ENCODE measurements at regions not wholly inside any gene's neighbourhood (a gene's known extent, or its start where the extent isn't known, plus 50 kb on each side); places are given as distances from the start of the nearest gene placed in this dataset.

GRCh38 chr1:224486801-224487583 is 52.4 kb upstream of the WDR26 start:
- no peak for DNase-seq (ENCODE audit: low read depth)

GRCh38 chr1:224488806-224489499 is 54.4 kb upstream of the WDR26 start:
- DNase-seq (ENCODE audit: low read depth), result no peak

DNA sequence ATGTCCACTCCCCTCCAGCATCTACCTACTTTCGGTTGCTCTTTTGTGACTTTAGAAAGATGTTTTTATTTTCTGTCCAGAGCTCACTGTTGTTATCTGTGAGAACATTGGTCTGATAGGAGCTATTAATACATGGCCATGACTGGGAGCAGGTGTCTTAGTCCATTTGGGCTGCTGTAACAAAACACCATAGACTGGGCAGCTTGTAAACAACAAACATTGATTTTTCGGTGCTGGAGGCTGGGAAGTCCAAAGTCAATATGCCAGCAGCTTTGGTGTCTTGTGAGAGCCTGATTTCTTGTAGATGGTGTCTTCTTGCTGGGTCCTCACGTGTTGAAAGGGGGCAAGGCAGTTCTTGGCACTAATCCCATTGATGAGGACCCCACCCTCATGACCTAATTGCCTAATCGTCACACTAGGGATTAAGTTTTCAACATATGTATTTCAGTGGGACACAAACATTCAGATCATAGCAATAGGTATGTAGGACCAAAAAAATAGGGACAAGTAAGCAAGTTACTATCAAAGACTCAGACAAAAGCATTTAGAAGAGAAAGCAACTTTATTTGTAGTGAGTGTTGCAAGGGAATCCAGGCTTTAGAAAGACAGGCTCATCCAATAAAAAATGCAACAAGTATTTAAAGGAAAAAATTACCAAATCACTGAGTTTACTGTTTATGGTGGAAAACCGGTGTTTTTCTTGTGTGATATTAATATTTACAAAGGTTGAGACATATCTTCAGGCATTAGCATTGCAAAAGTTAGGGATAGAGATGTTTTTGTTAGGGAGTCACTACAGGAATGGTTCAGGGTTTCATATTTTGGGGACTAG is 55.2 kb upstream of the WDR26 start:
- DNase-seq (ENCODE audit: low read depth), result no peak

- no peak for DNase-seq (ENCODE audit: low read depth)
These were observed 56.2 kb upstream of the WDR26 start for GRCh38 chr1:224490549-224491537.

- no peak for DNase-seq (ENCODE audit: low read depth)
These were observed 57.4 kb upstream of the WDR26 start for GRCh38 chr1:224492015-224492414.

GRCh38 chr1:224492632-224493031 is 58.0 kb upstream of the WDR26 start:
- no peak for DNase-seq (ENCODE audit: low read depth)

- no peak for DNase-seq (ENCODE audit: low read depth)
These were observed 58.7 kb upstream of the WDR26 start for GRCh38 chr1:224493269-224493668.

GRCh38 chr1:224494343-224494742 is 59.7 kb upstream of the WDR26 start:
- no peak for DNase-seq (ENCODE audit: low read depth)

- DNase-seq (ENCODE audit: low read depth), result no peak
These were observed 61.3 kb upstream of the WDR26 start for GRCh38 chr1:224495866-224496265.

DNA sequence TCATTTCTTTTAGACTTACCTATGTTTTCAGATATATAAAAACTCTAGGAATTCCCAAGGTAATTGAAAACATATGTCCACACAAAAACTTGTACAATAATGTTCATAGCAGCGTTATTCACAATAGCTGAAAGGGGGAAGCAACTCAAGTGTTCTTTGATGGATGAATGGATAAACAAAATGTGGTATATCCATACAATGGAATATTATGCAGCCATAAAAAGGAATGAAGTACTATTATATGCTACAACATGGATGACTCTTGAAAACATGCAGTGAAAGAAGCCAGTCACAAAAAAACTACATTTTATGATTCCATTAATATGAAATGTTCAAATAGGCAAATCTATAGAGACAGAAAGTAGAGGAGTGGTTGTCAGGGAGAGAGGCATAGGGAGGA is 62.2 kb upstream of the WDR26 start:
- DNase-seq (ENCODE audit: low read depth), result no peak

DNA sequence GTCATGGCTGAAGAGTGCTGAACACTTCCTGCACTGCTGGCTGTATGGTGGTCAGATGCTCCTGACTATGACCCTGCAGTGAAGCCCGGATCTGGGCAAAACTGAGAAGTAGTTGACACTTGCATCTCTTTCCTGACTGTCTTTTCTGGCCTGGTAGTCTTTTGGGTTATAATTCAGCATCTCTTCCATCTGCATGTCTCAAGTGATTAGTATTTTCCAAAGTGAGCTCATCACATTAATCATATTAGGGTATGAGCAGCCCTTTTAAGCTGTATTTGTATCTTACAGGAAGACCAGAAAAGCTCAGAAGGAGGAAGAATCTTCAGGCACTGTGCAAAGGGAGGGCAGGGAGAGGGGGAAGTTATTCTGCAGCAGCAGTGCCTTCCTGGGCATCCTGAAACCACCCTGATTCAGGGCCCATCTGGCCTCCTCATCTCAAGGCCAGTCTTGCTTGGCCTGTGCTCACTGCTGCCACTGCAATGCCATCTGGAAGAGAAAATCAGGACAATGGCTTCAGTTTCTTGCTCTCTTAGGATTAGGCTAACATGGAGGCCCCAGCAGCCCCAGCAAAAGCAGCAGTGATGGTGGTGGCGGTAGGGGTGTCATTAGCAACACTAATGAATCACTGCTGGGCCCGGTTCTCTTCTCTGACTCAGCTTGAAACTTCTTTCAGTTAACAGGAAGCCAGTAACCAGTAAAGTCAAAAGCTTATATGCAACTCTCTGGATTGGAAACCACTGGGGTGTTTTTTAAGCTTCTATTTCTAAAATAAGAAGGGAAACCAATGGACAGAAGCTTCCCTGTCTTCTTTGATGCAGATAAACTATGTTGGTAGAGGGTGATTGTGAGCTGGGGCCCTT is 63.3 kb upstream of the WDR26 start:
- DNase-seq (ENCODE audit: low read depth), result peak; percentile 53

DNA sequence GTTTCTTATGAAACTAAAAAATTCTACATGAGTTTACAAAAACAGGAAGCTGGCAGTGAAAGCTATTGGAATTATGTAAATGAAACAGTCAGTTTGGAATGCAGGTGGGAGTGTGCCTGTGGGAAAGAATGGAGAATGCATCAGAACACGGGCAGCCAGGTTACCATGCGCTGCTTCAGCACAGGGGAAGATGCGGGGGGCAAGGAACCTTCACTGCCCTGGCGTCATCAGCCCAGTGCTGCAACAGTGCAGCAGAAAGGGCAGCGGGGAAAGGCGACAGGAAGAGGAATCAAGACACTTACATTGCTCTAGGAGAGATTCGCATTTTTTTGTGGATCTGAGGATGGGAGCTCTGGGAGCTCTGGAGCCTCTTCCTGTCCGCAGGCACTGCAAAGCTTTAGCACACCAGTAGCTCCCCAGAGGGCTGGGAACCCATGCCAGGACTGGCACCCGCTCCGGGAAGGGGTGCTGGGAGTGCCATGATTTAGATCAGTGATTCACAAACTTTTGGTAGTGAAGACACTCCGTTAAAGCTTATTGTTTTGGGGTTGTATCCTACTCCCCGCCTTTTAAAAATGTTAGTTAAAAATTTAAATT is 64.1 kb upstream of the WDR26 start:
- DNase-seq (ENCODE audit: low read depth), result no peak

GRCh38 chr1:224499204-224499603 is 64.6 kb upstream of the WDR26 start:
- no peak for DNase-seq (ENCODE audit: low read depth)

DNA sequence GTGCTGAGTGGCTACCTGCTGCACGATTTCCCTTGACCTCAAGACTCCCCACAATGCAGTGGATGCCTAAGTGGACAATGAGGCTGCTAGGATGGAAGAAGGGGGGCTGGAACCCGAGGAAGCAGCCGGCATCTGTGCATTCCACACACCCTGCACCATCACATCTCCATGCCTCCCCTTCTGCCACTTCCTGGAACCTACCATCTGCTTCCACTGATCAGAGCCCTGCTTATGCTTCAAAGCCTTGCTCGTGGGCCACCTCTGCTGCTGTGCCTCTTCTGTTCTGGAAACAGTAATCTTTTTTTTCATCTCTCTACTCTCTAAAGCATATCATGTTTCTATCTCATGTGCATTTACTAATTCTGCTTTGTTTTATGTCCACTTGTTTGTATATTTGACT is 66.2 kb upstream of the WDR26 start:
- DNase-seq (ENCODE audit: low read depth), result no peak

- DNase-seq (ENCODE audit: low read depth), result no peak
These were observed 67.2 kb upstream of the WDR26 start for GRCh38 chr1:224501836-224502235.

- DNase-seq (ENCODE audit: low read depth), result no peak
These were observed 68.0 kb upstream of the WDR26 start for GRCh38 chr1:224502459-224503160.

- no peak for DNase-seq (ENCODE audit: low read depth)
These were observed 68.8 kb upstream of the WDR26 start for GRCh38 chr1:224503161-224504118.

- DNase-seq (ENCODE audit: low read depth), result no peak
These were observed 69.9 kb upstream of the WDR26 start for GRCh38 chr1:224504297-224505041.
